ENCODE measurements at regions not wholly inside any gene's neighbourhood (a gene's known extent, or its start where the extent isn't known, plus 50 kb on each side); places are given as distances from the start of the nearest gene placed in this dataset.

GRCh38 chr3:25288413-25288812, 139.7 kb upstream of the RARB start:
- DNase-seq (ENCODE audit: low read depth in 1 of 2, low spot score in 2 of 2) (no peak), FAIRE-seq (no peak)
- Histone ChIP-seq H2BK120ac (replicated peaks; ENCODE audit: low read depth, low read length) (no peak overlapping the region), H2BK5ac (ENCODE audit: low read depth, low read length) (no peak overlapping the region), H3K4me3 (ENCODE audit: extremely low read depth in 1 of 4, insufficient read depth in 2 of 4, low read depth in 3 of 4, low read length in 4 of 4) (no peak overlapping the region), H3K9me3 (ENCODE audit: insufficient read depth in 2 of 2, low read depth in 1 of 2, low read length in 1 of 2) (no peaks in the 10 kb centered on the region), H2AFZ (ENCODE audit: low read length) (no peak overlapping the region), H3K36me3 (ENCODE audit: control insufficient read depth in 2 of 4, insufficient read depth in 4 of 4, low read length in 3 of 4) (no peaks in the 10 kb centered on the region), H2AK5ac (ENCODE audit: low read depth, low read length) (no peak overlapping the region), H2BK15ac (ENCODE audit: low read length) (no peak overlapping the region), H2BK20ac (ENCODE audit: low read length) (no peak overlapping the region), H4K8ac (ENCODE audit: extremely low read depth, insufficient read depth, low read length) (no peak overlapping the region), H3K18ac (ENCODE audit: extremely low read depth, low read length) (no peak overlapping the region), H4K20me1 (replicated peaks in 1 of 2; ENCODE audit: control insufficient read depth in 1 of 2, insufficient read depth in 2 of 2, low read length in 2 of 2) (no peaks in the 10 kb centered on the region), H3K27ac (ENCODE audit: low read depth, low read length) (no peak overlapping the region), H2BK12ac (ENCODE audit: low read depth, low read length) (no peak overlapping the region), H3K23me2 (ENCODE audit: low read depth, low read length) (no peaks in the 10 kb centered on the region), H3K23ac (ENCODE audit: insufficient read length) (no peak overlapping the region), H4K91ac (replicated peaks; ENCODE audit: insufficient read length, low read length) (no peak overlapping the region), H3K4ac (replicated peaks; ENCODE audit: insufficient read length, low read depth, low read length) (no peak overlapping the region), H3K79me2 (ENCODE audit: control insufficient read depth in 1 of 2, insufficient read depth in 2 of 2, low read length in 2 of 2) (no peaks in the 10 kb centered on the region), H3K79me1 (ENCODE audit: low read depth, low read length) (no peaks in the 10 kb centered on the region), H3K9ac (replicated peaks in 1 of 4; ENCODE audit: extremely low read depth in 1 of 4, low read depth in 3 of 4, low read length in 3 of 4) (no peak overlapping the region), H3K14ac (ENCODE audit: insufficient read length) (no peak overlapping the region), H3K4me2 (ENCODE audit: insufficient read depth in 1 of 2, low read depth in 2 of 2, low read length in 2 of 2) (no peak overlapping the region), H4K5ac (ENCODE audit: insufficient read length, low read depth, low read length) (no peak overlapping the region), H3K4me1 (replicated peaks in 1 of 4; ENCODE audit: control insufficient read depth in 3 of 4, insufficient read depth in 4 of 4, low read length in 3 of 4) (peaks cover 0 to 11% (median 3%) of the 10 kb centered on the region in 4 experiments; a peak in 2 of 7 replicates), H3K27me3 (replicated peaks in 1 of 4; ENCODE audit: control insufficient read depth in 3 of 4, extremely low read depth in 1 of 4, insufficient read depth in 3 of 4, low read length in 3 of 4) (no peaks in the 10 kb centered on the region), H3K56ac (replicated peaks; ENCODE audit: insufficient read length, low read depth, low read length) (no peak overlapping the region)
- CTCF ChIA-PET (ENCODE audit: partially characterized antibody), result interaction anchor here (1.1 kb wide), 1 partner anchor 326 kb away, joined by 3 read pairs; no protein-coding TSS in a partner anchor
- POLR2A ChIA-PET (ENCODE audit: partially characterized antibody), result no interaction called here
- WGBS, 2 experiments (ENCODE audit: extremely low coverage in 1 of 2, insufficient coverage in 1 of 2, insufficient read length in 1 of 2, insufficient replicate concordance in 2 of 2, low coverage in 1 of 2, low lambda C conversion rate in 2 of 2, missing lambda C conversion rate in 1 of 2), result 29% methylated on average over 1 of the region's 1 CpG; no CpG with 5 or more reads in 1 of the 2 experiments
- TF ChIP-seq MAFK (IDR thresholded peaks at IDR 0.05; ENCODE audit: low read depth, low read length) (no peak), EZH2 (IDR thresholded peaks at IDR 0.05; ENCODE audit: low read depth, low read length, severe bottlenecking) (no peak), BRCA1 (IDR thresholded peaks at IDR 0.05; ENCODE audit: low read depth, low read length) (no peak), ZNF274 (IDR thresholded peaks at IDR 0.05; ENCODE audit: borderline replicate concordance, extremely low read depth, low read length) (no peak), TEAD4 (IDR thresholded peaks at IDR 0.05; ENCODE audit: low read depth, low read length) (no peak), SP2 (IDR thresholded peaks at IDR 0.05; ENCODE audit: low read length) (no peak), SIRT6 (IDR thresholded peaks at IDR 0.05; ENCODE audit: low read length) (no peak), SIN3A (conservative IDR thresholded peaks at IDR 0.05 in 1 of 2, IDR thresholded peaks at IDR 0.05 in 1 of 2; ENCODE audit: low read depth in 1 of 2, low read length in 2 of 2) (no peak)
- TF ChIP-seq, protein P1, sequence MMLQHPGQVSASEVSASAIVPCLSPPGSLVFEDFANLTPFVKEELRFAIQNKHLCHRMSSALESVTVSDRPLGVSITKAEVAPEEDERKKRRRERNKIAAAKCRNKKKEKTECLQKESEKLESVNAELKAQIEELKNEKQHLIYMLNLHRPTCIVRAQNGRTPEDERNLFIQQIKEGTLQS (IDR thresholded peaks at IDR 0.05; ENCODE audit: insufficient read depth, low read depth, low read length), result no peak

Measured in H1 (cell line).